ENCODE measurements at regions not wholly inside any gene's neighbourhood (a gene's known extent, or its start where the extent isn't known, plus 50 kb on each side); places are given as distances from the start of the nearest gene placed in this dataset.

DNA sequence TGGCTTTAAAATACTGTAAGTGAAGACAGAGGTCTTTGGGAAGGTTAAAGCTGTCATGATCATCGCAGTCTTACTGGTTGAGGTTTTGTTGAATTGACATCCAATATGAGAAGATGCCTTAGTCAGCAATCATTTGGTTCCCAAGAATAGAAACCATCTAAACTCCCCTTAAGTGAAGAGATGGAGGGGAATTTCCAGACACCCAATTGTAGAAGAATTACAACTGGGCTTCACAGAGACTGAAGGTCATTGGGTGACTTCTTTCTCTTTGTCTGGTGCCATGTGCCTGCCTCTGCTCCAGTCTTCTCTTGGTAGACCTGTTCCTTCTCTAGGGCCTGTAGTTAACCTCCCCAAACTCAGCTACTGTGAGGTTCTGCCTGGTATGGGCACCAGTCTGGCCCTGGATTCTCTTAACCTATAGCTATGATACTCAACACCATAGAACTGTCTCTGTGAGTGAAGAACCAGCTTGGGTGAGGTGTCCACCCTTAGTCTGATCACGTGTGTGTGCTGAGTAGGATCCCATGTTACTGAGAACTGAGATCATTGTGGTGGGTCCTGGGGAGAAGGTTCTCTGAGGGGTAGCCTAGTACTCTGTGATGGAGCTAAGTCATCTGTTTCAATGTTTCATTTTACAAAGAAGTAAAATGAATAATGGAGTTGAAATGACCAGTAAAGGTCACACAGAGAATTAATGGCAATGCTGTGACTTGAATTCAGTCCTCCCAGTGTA lies 182.5 kb downstream of the CSNK2A3 start:
- TF ChIP-seq EZH2 (IDR thresholded peaks at IDR 0.05; ENCODE audit: borderline replicate concordance, control insufficient read depth, low read depth, low read length) (no peak), ESRRA (IDR thresholded peaks at IDR 0.05; ENCODE audit: low read length) (no peak)
- TF ChIP-seq, protein P1, sequence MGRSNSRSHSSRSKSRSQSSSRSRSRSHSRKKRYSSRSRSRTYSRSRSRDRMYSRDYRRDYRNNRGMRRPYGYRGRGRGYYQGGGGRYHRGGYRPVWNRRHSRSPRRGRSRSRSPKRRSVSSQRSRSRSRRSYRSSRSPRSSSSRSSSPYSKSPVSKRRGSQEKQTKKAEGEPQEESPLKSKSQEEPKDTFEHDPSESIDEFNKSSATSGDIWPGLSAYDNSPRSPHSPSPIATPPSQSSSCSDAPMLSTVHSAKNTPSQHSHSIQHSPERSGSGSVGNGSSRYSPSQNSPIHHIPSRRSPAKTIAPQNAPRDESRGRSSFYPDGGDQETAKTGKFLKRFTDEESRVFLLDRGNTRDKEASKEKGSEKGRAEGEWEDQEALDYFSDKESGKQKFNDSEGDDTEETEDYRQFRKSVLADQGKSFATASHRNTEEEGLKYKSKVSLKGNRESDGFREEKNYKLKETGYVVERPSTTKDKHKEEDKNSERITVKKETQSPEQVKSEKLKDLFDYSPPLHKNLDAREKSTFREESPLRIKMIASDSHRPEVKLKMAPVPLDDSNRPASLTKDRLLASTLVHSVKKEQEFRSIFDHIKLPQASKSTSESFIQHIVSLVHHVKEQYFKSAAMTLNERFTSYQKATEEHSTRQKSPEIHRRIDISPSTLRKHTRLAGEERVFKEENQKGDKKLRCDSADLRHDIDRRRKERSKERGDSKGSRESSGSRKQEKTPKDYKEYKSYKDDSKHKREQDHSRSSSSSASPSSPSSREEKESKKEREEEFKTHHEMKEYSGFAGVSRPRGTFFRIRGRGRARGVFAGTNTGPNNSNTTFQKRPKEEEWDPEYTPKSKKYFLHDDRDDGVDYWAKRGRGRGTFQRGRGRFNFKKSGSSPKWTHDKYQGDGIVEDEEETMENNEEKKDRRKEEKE (IDR thresholded peaks at IDR 0.05): no peak
